HUES6 (cell line): ENCODE measurements at regions not wholly inside any gene's neighbourhood (a gene's known extent, or its start where the extent isn't known, plus 50 kb on each side); places are given as distances from the start of the nearest gene placed in this dataset.

Experiments used
- H3K27ac ChIP-seq: 2 replicates; pipeline ENCODE4 v1.7.0; 2013; ENCODE audit warnings: low read depth, mild to moderate bottlenecking, low read length, inconsistent platforms
- H3K27me3 ChIP-seq: 2 replicates; pipeline ENCODE4 v1.6.1; 2013; ENCODE audit warnings: low read length; ENCODE audit not compliant: control insufficient read depth, insufficient read depth
- H3K36me3 ChIP-seq: 2 replicates; pipeline ENCODE4 v1.6.1; 2013; ENCODE audit warnings: low read length; ENCODE audit not compliant: control insufficient read depth, insufficient read depth
- H3K4me1 ChIP-seq: 2 replicates; pipeline ENCODE4 v1.6.1; 2013; ENCODE audit warnings: low read length; ENCODE audit not compliant: control insufficient read depth, insufficient read depth
- H3K4me3 ChIP-seq: 2 replicates; pipeline ENCODE4 v1.5.1; 2013; ENCODE audit warnings: low read depth, low read length
- H3K9ac ChIP-seq: one replicate; pipeline ENCODE4 v1.6.1; 2013; ENCODE audit warnings: mild to moderate bottlenecking, low read length
- H3K9me3 ChIP-seq: 2 replicates; pipeline ENCODE4 v1.6.1; 2013; ENCODE audit warnings: low read depth, low read length; ENCODE audit not compliant: control insufficient read depth, insufficient read depth

- Histone ChIP-seq H3K36me3 (no peaks in the 10 kb centered on the region), H3K27me3 (no peaks in the 10 kb centered on the region), H3K4me3 (no peak overlapping the region), H3K4me1 (peaks cover 9% of the 10 kb centered on the region), H3K9me3 (no peaks in the 10 kb centered on the region), H3K9ac (no peak overlapping the region), H3K27ac (no peak overlapping the region)
Observed at GRCh38 chr7:21276471-21277035, 151.3 kb upstream of the SP4 start.

GRCh38 chr7:21278944-21279343 is 148.9 kb upstream of the SP4 start:
- H3K4me1 ChIP-seq, result peaks cover 9% of the 10 kb centered on the region
- H3K36me3 ChIP-seq, result no peaks in the 10 kb centered on the region
- no peak overlapping the region for H3K9ac ChIP-seq
- H3K27me3 ChIP-seq, result no peaks in the 10 kb centered on the region
- no peak overlapping the region for H3K27ac ChIP-seq
- no peak overlapping the region for H3K4me3 ChIP-seq
- H3K9me3 ChIP-seq, result no peaks in the 10 kb centered on the region

DNA sequence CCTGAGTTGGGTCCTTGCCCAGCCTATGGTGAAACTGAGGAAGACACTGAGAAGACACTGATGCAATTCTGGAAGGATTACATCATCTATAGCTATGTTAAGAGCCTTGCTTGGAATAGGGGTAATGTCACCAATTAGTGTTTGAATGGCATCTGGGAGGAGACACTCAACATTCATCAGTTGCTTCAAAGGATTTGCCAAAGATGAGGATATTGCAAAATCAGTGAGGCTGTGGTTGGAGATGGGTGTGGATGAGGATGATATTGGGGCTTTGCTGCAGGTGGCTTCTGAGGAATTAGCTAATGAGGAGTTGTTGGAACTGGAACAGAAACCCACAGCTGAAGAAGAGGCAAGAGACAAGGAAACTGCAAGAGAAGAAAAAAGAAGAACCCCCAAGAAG is 146.7 kb upstream of the SP4 start:
- Histone ChIP-seq H3K27me3 (no peaks in the 10 kb centered on the region), H3K27ac (no peak overlapping the region), H3K36me3 (no peaks in the 10 kb centered on the region), H3K4me1 (peaks cover 9% of the 10 kb centered on the region), H3K9ac (no peak overlapping the region), H3K9me3 (no peaks in the 10 kb centered on the region), H3K4me3 (no peak overlapping the region)

DNA sequence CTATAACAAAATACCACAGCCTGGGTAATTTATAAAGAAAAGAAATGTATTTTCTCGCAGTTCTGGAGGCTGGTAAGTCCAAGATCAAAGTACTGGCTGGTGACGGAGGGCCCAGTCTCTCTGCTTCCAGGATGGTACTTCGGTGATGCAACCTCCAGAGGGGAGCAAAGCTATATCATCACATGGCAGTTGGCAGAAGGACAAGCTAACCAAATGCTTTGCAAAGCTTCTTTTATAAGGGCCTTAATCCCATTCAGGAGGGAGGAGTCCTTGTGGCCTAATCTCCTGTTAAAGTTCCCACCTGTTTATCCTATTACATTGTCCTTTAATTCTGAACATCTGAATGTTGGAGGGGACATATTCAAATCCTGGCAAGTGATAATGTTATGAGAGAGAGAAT is 134.1 kb upstream of the SP4 start:
- Histone ChIP-seq H3K9me3 (no peaks in the 10 kb centered on the region), H3K36me3 (no peaks in the 10 kb centered on the region), H3K4me1 (no peaks in the 10 kb centered on the region), H3K9ac (no peak overlapping the region), H3K27me3 (no peaks in the 10 kb centered on the region), H3K27ac (no peak overlapping the region), H3K4me3 (no peak overlapping the region)

DNA sequence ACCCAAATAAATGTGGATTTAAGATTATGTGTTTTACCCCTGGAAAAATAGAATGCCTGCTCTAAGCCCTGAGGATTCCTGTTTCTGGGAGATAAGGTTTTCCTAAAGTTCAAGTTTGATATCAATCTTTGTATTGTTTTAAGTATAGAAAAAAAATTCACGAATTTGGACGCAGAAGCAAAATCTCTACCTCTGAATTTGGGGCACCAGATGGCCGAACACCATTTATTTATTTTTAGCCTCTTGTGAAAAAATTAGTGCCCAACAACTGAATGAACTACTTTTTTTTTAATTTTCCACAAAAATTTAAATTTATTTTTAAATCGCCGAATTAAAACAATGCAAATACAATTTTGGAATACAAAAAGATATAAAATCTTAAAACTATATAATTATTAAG is 128.1 kb upstream of the SP4 start:
- H3K4me3 ChIP-seq, result no peak overlapping the region
- no peaks in the 10 kb centered on the region for H3K27me3 ChIP-seq
- no peak overlapping the region for H3K9ac ChIP-seq
- H3K4me1 ChIP-seq, result no peaks in the 10 kb centered on the region
- H3K9me3 ChIP-seq, result no peaks in the 10 kb centered on the region
- no peaks in the 10 kb centered on the region for H3K36me3 ChIP-seq
- H3K27ac ChIP-seq, result no peak overlapping the region

- Histone ChIP-seq H3K9me3 (no peaks in the 10 kb centered on the region; the same call in 1 of the 2 replicates), H3K27ac (no peak overlapping the region), H3K36me3 (no peaks in the 10 kb centered on the region), H3K4me3 (no peak overlapping the region), H3K9ac (no peak overlapping the region), H3K27me3 (no peaks in the 10 kb centered on the region), H3K4me1 (no peaks in the 10 kb centered on the region)
Observed at GRCh38 chr7:21300692-21301091, 127.2 kb upstream of the SP4 start.

DNA sequence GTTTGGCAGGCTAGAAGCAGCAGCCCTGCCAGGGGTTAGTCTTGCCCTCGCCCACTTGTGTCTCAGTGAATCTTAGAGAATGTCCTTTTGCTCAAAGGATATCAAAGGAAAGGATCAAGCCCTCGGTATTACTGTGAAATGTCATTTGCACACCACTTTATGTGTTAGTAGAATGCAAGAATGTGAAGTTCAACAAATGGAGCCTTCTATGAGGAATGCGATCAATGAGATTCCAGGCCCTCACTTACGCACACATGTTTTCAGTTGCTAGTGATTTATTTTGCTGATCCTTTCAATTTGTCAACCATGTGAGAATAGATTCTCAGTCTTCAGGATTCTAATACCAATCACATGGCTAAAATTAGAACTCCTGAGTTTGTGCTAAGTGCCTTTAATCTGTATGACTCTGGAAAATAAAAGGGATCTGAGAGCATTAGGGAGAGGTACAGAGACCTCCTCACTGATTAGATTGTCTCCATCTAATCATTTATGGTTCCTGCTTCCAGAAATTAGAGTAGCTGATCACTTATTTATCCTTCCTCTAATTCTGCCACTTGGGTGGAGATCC is 123.0 kb upstream of the SP4 start:
- Histone ChIP-seq H3K27ac (no peak overlapping the region), H3K9me3 (peaks cover 26% of the 10 kb centered on the region), H3K4me1 (no peaks in the 10 kb centered on the region), H3K9ac (no peak overlapping the region), H3K27me3 (no peaks in the 10 kb centered on the region), H3K4me3 (no peak overlapping the region), H3K36me3 (no peaks in the 10 kb centered on the region)

DNA sequence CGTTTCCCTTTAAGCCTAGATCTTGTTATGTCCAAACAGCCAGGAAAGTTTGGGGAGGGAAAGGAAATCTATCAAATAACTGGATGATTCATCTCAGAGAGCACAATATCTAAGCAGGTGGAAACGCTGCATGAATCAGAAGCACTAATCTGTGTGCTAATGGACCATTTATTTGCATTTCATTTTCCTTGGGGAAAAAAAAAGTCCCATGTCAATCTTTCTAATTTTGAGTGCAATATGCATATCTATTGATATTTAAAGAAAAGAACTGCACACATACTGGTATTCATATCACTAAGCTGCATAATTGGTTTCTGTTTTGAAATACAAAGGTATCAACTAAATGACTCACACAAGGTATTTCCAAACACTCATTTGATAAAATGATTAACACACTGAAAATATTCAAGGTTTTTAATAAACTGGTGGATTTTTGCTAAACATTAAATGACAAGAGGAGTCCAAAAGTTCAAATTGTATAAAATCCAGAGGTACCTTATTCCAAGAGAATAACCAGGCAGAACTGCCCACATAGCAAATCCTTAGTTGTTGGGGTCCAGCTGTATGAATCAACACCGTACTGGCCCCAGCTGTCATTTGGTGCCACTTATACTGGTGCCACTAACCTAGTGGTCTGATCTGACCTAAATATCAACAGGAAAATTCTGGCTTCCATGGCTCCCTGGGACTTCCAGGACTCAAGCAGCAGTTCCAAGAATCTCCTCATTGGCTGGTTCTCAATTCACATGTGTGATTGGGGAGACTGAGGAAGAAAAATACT is 122.2 kb upstream of the SP4 start:
- H3K36me3 ChIP-seq, result no peaks in the 10 kb centered on the region
- H3K4me3 ChIP-seq, result no peak overlapping the region
- H3K4me1 ChIP-seq, result no peaks in the 10 kb centered on the region
- no peak overlapping the region for H3K27ac ChIP-seq
- peaks cover 26% of the 10 kb centered on the region for H3K9me3 ChIP-seq
- no peak overlapping the region for H3K9ac ChIP-seq
- H3K27me3 ChIP-seq, result no peaks in the 10 kb centered on the region

DNA sequence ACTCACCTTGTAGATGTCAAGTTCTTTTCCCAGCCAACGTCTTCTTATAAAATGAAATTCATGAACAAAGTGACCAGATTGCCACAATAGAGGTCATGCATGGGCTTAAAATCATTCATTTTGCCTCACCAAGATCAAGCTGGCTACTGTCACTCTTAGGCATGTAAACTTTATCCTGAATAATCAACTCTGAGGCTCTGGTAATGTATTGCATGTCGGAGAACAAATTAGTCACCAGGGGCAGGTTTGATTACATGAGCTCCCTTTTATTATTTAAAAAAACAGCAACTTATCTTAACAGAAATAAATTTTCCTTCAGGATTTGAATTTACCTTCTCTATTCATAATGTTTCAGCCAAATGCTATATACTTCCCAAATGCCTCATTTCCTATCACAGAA is 112.9 kb upstream of the SP4 start:
- Histone ChIP-seq H3K4me3 (no peak overlapping the region), H3K27ac (no peak overlapping the region)

DNA sequence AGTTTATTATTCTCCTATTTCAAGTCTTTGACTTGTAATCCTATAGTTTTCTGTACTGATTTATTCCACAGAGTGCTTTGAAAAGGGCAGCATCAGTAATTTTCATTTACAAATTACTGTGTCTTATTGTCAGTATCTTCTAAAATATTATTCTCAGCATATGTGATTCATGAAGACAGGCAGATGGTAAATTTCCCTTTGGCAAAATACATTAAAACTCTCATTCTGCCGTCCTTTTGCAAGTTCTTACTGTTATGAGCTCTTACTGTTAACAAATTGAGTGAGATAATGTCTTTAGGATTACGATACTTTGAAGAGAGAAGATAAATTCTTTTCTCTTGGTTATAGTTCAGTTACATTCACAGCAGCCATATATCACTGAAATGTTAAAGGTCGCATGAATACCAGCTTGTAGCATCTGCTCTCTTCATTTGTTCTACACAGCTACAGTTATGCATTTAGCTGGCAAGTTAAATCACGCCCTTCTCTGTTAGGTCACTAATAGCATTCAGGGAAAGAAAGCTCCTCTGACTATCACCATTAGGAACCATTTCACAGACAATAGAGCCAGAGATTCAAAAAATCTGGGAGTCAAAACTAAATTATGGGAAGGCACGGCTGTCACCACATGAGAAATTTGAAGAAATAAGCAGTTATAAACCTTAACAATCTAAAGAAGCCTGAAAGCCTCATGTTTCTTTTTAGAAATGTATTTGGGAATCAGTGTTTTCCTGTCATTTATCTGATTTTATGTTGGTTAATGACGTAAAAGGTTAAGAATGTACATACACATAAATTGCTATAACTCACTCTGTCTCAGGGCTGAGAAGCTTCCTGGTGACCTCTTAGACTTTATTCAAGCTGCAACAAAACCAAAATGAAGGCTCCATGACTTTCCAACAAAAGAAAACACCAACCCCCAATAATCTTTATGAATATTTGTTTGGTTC is 109.6 kb upstream of the SP4 start:
- H3K4me1 ChIP-seq, result peaks cover 8% of the 10 kb centered on the region
- H3K36me3 ChIP-seq, result no peaks in the 10 kb centered on the region
- H3K27me3 ChIP-seq, result no peaks in the 10 kb centered on the region
- no peak overlapping the region for H3K9ac ChIP-seq
- H3K27ac ChIP-seq, result no peak overlapping the region
- no peaks in the 10 kb centered on the region for H3K9me3 ChIP-seq
- no peak overlapping the region for H3K4me3 ChIP-seq

More for the DNA sequence above, 112.9 kb upstream of the SP4 start:
- no peaks in the 10 kb centered on the region for H3K9me3 ChIP-seq
- H3K36me3 ChIP-seq, result no peaks in the 10 kb centered on the region
- H3K9ac ChIP-seq, result no peak overlapping the region
- H3K4me1 ChIP-seq, result peaks cover 8% of the 10 kb centered on the region
- no peaks in the 10 kb centered on the region for H3K27me3 ChIP-seq

DNA sequence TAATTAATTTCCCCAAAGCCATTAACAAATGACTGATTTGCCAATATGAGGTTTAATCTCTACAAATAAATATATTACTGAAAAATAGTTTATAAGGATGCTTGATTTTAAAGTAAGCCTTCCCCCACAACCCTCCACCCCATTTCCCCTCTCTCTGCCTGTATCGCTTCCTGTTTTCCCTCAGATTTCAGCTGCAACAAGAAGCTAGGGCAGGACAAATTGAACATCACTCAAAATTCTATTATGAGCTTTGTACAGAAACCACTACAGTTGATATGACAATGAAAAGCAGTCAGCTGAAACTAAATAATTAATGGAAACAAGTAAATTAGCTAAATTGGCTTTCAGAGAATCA is 109.0 kb upstream of the SP4 start:
- no peak overlapping the region for H3K9ac ChIP-seq
- no peaks in the 10 kb centered on the region for H3K27me3 ChIP-seq
- H3K4me3 ChIP-seq, result no peak overlapping the region
- H3K36me3 ChIP-seq, result no peaks in the 10 kb centered on the region
- H3K4me1 ChIP-seq, result peaks cover 8% of the 10 kb centered on the region
- no peak overlapping the region for H3K27ac ChIP-seq
- H3K9me3 ChIP-seq, result no peaks in the 10 kb centered on the region
